ENCODE measurements at regions not wholly inside any gene's neighbourhood (a gene's known extent, or its start where the extent isn't known, plus 50 kb on each side); places are given as distances from the start of the nearest gene placed in this dataset.

DNA sequence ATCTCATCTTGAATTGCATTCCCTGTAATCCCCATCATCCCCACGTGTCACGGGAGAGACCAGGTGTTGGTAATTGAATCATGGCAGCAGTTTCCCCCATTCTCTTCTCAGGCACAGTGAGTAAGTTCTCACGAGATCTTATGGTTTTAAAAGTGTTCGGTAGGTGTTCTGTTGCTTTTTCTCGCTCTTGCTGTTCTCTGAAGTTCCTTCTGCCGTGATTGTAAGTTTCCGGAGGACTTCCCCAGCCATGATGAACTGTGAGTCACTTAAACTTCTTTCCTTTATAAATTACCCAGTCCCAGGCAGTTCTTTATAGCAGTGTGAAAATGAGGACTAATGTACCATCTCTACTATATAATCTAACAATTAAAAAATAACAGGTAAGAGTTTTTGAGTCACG, 409.9 kb upstream of the NRXN1 start:
- TF ChIP-seq, protein P1, sequence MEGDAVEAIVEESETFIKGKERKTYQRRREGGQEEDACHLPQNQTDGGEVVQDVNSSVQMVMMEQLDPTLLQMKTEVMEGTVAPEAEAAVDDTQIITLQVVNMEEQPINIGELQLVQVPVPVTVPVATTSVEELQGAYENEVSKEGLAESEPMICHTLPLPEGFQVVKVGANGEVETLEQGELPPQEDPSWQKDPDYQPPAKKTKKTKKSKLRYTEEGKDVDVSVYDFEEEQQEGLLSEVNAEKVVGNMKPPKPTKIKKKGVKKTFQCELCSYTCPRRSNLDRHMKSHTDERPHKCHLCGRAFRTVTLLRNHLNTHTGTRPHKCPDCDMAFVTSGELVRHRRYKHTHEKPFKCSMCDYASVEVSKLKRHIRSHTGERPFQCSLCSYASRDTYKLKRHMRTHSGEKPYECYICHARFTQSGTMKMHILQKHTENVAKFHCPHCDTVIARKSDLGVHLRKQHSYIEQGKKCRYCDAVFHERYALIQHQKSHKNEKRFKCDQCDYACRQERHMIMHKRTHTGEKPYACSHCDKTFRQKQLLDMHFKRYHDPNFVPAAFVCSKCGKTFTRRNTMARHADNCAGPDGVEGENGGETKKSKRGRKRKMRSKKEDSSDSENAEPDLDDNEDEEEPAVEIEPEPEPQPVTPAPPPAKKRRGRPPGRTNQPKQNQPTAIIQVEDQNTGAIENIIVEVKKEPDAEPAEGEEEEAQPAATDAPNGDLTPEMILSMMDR (IDR thresholded peaks at IDR 0.05): no peak
- ATAC-seq (no peak), DNase-seq (no peak)
- intact Hi-C loops (cut with DNase I): no loop called here
- Histone ChIP-seq H3K27ac (no peak overlapping the region), H3K27me3 (ENCODE audit: insufficient read depth in 3 of 3, low read length in 2 of 3) (no peaks in the 10 kb centered on the region), H3K4me1 (no peaks in the 10 kb centered on the region), H3K4me3 (no peak overlapping the region), H3K36me3 (ENCODE audit: insufficient read depth in 1 of 2, low read depth in 1 of 2) (no peaks in the 10 kb centered on the region), H3K9me3 (no peaks in the 10 kb centered on the region)
- WGBS, 3 donors: 69 to 71% (median 71%) methylated on average over 8 of the region's 8 CpGs

DNA sequence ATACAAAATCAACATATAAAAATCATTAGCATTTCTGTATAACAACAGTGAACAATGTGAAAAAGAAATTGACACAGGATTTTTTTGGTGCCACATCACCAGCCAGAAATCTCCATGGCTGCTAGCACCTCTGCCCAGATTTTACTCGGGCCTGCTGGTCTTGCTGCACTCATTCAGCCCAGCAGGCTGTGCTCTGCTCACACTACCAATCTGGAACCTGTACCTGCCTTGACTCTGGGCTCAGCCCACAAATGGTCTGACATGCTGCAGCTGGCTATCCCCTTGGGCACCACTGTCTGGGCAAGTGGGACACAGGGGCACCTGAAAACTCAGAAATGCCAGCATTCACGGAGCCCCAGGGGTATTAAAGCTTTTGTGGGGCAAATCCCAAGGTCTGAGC, 392.5 kb upstream of the NRXN1 start:
- no peak for DNase-seq
- intact Hi-C loops (cut with DNase I): no loop called here
- H3K27me3 ChIP-seq (ENCODE audit: insufficient read depth in 3 of 3, low read length in 2 of 3): no peaks in the 10 kb centered on the region
- H3K27ac ChIP-seq: no peak overlapping the region
- no peaks in the 10 kb centered on the region for H3K4me1 ChIP-seq
- H3K36me3 ChIP-seq (ENCODE audit: insufficient read depth in 1 of 2, low read depth in 1 of 2): no peaks in the 10 kb centered on the region
- H3K9me3 ChIP-seq: no peaks in the 10 kb centered on the region
- no peak overlapping the region for H3K4me3 ChIP-seq
- TF ChIP-seq, protein P1 (IDR thresholded peaks at IDR 0.05): no peak
- ATAC-seq: no peak
- WGBS, 3 donors: 49 to 61% (median 51%) methylated on average over 2 of the region's 2 CpGs

DNA sequence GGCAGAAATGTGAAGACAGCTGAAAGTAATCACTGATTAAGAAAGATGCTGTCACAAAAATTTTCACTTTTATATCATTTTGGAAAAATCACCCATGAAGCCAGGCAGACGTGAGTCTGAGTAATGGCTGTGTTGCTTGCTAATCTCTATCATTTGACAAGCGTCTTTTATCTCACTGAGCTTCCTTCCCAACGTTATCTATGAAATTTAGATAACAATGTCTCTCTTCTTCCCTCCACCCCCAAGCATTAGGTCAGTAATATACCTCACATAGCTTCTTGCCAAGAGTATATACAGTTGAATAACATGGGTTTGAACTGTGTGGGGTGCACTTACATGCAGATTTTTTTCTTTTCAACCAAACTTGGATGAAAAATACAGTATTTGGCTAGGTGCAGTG, 388.6 kb upstream of the NRXN1 start:
- Histone ChIP-seq H3K27me3 (ENCODE audit: insufficient read depth in 3 of 3, low read length in 2 of 3) (no peaks in the 10 kb centered on the region), H3K4me3 (no peak overlapping the region), H3K4me1 (no peaks in the 10 kb centered on the region), H3K36me3 (ENCODE audit: insufficient read depth in 1 of 2, low read depth in 1 of 2) (no peaks in the 10 kb centered on the region), H3K9me3 (no peaks in the 10 kb centered on the region), H3K27ac (no peak overlapping the region)
- intact Hi-C loops (cut with DNase I): no loop called here
- WGBS, 3 donors: 41 to 48% (median 46%) methylated on average over 3 of the region's 3 CpGs
- DNase-seq (no peak), ATAC-seq (no peak)
- TF ChIP-seq, protein P1 (IDR thresholded peaks at IDR 0.05): no peak

DNA sequence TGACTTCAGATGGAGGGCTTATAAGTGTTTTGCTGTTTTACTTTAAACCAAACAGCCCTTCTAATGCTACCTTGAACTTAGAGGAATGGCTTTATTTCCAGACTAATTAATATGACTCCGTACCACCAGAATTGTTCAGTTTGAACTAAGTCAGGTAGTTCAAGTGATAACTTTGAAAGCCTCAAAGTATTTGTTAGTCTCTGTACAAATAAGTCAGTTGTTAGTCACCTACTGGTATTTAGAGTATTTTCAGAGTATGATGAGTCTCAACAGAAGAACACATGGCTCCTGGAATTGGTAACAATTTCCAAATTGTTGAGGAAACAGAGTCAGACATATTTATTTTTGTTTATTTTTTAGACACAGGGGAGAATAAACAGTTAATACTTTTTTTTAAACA, 381.8 kb upstream of the NRXN1 start:
- intact Hi-C loops (cut with DNase I): no loop called here

DNA sequence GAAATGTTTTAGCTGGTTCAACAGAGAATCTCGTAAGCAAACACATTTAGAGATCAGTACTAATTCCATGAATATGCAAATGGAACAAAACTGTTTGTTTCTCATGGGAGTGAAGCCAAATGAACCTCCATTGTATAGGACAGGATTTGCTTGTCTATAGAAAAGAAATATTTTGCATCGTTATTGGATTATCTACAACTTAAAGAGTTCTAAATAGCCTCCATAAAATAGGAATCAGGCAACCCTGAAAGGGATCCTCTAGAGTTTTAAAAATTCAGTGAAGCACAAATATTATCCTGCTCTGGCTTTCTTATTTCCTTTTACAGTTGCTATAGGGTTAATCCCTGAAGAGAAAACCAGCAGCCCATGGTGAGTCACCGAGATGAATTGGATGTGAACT, 378.4 kb upstream of the NRXN1 start:
- 41 to 47% (median 42%) methylated on average over 3 of the region's 3 CpGs for WGBS, 3 donors
- Histone ChIP-seq H3K36me3 (ENCODE audit: insufficient read depth in 1 of 2, low read depth in 1 of 2) (no peaks in the 10 kb centered on the region), H3K27ac (no peak overlapping the region), H3K9me3 (no peaks in the 10 kb centered on the region), H3K4me3 (no peak overlapping the region), H3K4me1 (no peaks in the 10 kb centered on the region), H3K27me3 (ENCODE audit: insufficient read depth in 3 of 3, low read length in 2 of 3) (no peaks in the 10 kb centered on the region)
- TF ChIP-seq, protein P1 (IDR thresholded peaks at IDR 0.05): no peak
- ATAC-seq: no peak
- intact Hi-C loops (cut with DNase I): no loop called here
- DNase-seq: no peak

More for the DNA sequence above, 381.8 kb upstream of the NRXN1 start:
- no peak for DNase-seq
- no peaks in the 10 kb centered on the region for H3K9me3 ChIP-seq
- no peak for ATAC-seq
- no peaks in the 10 kb centered on the region for H3K4me1 ChIP-seq
- H3K27me3 ChIP-seq (ENCODE audit: insufficient read depth in 3 of 3, low read length in 2 of 3): no peaks in the 10 kb centered on the region
- H3K4me3 ChIP-seq: no peak overlapping the region
- 78 to 91% (median 85%) methylated on average over 1 of the region's 1 CpG for WGBS, 3 donors
- no peak overlapping the region for H3K27ac ChIP-seq
- no peaks in the 10 kb centered on the region for H3K36me3 ChIP-seq (ENCODE audit: insufficient read depth in 1 of 2, low read depth in 1 of 2)
- TF ChIP-seq, protein P1 (IDR thresholded peaks at IDR 0.05): no peak

All from psoas muscle (tissue), 7 donors.